GM13976 (cell line): ENCODE measurements at regions not wholly inside any gene's neighbourhood (a gene's known extent, or its start where the extent isn't known, plus 50 kb on each side); places are given as distances from the start of the nearest gene placed in this dataset.
A peak's percentile ranks its signal among the peaks of the same experiment; 100 is the strongest.

Experiments
- DNase-seq: peaks from one replicate; pipeline ENCODE4 v3.0.0; 2012; ENCODE audit warnings: low spot score
- in situ Hi-C: fragments of 300-500 bp; cut with MboI; formaldehyde crosslinking; loops from one replicate; pipeline ENCODE4 v1.12.0; 2022; ENCODE audit warnings: low sequenced_read_pairs, mixed read lengths, inconsistent platforms; ENCODE audit not compliant: unreplicated experiment
- TF ChIP-seq, protein P1 (sequence below): IDR thresholded peaks from 2 replicates; pipeline ENCODE4 v1.5.1; 2012; ENCODE audit warnings: borderline replicate concordance, mild to moderate bottlenecking; ENCODE audit not compliant: insufficient read depth; ENCODE audit errors: extremely low read depth, missing control alignments, control extremely low read depth

DNA sequence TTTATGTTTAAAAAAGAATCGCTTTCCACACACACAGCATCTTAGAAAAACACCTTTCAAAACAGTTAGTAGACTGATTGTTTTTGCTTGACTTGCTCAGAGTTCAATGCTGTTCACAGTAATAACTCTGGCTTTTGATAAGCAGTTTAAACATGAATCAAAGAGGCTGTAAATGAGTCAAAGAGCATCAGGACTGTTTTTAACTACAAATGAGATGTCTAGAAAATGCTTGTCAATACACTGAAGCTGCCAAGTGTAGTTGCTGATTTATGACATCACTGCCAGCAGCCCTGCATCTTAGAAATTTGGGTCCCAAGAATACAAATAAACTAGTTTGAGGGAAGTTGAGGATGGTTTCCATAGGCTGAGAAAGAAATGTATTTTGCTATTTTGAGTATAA is 2057.1 kb upstream of the PCDH20 start:
- DNase-seq: no peak
- TF ChIP-seq, protein P1, sequence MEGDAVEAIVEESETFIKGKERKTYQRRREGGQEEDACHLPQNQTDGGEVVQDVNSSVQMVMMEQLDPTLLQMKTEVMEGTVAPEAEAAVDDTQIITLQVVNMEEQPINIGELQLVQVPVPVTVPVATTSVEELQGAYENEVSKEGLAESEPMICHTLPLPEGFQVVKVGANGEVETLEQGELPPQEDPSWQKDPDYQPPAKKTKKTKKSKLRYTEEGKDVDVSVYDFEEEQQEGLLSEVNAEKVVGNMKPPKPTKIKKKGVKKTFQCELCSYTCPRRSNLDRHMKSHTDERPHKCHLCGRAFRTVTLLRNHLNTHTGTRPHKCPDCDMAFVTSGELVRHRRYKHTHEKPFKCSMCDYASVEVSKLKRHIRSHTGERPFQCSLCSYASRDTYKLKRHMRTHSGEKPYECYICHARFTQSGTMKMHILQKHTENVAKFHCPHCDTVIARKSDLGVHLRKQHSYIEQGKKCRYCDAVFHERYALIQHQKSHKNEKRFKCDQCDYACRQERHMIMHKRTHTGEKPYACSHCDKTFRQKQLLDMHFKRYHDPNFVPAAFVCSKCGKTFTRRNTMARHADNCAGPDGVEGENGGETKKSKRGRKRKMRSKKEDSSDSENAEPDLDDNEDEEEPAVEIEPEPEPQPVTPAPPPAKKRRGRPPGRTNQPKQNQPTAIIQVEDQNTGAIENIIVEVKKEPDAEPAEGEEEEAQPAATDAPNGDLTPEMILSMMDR: no peak
- in situ Hi-C loops: no loop called here

DNA sequence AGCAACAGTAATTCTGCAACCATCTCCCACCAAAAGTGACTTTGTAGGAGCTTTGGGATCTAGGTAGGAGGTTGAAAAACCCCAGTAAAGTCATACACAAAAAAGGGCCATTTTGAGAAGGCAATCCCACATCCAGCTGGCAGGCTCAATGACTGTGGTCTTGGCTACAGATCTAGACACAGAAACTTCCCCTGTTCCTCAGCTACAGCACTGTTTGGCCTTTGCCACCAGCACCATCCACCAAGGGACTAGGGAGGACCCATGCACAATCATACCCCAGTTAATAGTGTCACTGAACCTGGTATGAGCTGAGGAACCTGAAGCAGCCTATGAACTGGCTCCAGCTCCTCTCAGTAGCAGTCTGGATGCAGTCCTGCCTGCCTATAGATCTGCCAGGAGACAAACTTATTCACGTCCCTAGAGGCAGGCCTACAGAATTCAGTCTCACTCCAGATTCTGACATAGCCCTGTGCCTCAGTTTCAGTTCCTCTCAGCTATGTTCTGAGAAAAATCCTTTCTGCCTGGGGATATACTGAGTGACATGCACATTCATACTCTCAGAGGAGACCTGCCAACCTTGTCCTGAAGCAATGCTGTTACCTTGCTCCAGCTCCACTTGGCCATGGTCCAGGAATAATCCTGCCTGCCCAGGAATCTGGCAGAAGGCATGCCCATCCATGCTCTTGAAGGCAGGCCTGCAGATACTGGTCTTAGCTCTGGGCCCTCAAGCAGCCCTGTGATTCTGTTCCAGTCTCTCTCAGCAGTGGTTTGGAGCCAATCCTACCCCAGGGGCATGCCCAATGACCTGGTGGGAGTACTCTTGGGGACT is 2048.3 kb upstream of the PCDH20 start:
- in situ Hi-C loops: no loop called here
- TF ChIP-seq, protein P1: no peak
- peak; percentile 33 for DNase-seq

DNA sequence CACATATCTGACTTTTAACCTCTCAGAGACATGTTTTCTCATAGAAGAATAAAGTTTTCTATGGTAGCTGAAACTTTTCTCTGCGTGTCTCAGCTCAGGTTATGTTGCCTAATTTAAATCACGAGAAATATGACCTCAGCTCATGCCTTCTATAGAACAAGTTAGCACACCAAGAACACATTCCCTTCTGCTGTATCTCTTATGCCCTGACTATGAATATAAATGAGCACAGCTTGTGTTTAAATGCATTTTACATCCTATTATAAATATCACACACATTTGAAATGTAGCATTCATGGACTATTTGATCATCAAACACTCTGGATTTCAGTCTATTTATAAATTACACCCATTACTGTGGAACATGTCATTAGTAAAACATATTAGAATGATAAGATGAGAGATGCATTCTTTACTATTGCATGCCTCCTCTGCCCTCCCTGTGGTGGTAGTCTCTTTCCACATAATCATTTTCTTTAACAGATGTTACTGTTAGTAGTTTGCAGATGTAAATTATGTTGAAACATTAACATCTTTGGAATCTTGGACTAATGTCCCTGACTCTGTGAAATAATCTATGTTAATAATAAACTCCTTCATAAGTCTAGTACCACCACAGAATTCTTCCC is 2044.9 kb upstream of the PCDH20 start:
- no peak for DNase-seq
- TF ChIP-seq, protein P1: no peak
- in situ Hi-C loops: no loop called here

DNA sequence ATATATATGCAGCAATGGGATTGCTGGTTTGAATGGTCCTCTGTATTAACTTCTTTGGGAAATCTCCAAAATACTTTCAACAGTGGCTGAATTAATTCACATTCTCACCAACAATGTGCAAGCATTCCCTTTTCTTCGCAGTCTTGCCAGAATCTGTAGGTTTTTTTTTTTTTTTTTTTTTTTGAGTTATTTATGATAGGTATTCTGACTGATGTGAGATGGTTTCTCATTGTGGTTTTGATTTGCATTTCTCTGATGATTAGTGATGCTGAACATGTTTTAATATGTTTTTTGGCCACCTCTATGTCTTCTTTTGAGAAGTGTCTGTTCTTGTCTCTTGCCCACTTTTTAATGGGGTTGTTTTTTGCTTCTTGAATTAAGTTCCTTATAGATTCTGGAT is 2041.5 kb upstream of the PCDH20 start:
- no peak for DNase-seq
- in situ Hi-C loops: no loop called here
- TF ChIP-seq, protein P1: no peak

DNA sequence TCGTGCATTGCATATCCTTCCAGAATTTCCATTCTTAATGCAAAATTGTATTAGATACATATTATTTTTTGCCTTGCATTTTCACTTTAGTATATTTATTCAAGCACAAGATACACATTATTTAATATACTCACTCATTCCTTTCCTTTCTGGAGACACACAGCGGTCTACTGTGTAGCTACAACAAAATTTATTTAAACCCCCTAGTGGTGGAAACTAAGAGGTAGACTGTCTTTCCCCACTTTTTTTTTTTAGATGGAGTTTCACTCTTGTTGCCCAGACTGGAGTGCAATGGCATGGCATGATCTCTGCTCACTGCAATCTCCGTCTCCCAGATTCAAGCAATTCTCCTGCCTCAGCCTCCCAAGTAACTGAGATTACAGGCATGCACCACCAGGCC is 2040.3 kb upstream of the PCDH20 start:
- DNase-seq: no peak
- in situ Hi-C loops: no loop called here
- TF ChIP-seq, protein P1: no peak

DNA sequence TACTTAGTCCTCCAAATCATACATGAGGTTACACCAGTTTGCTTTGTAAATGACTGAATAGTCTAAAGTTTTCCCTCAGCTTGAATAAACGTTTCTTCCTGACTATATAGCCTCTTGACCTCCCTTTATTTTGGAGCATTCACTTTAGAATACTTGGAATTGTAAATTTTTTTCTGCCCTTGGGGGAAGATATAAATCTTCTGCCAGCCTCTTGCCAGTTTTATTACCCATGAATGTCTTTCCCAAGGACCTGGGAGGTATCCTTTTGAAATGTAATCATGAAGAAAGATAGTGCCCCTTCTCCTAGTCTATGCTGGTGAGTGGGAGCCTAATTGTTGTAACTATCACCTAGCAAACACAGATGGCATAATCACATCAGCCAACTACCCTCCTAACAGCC is 2033.9 kb upstream of the PCDH20 start:
- in situ Hi-C loops: no loop called here
- TF ChIP-seq, protein P1: no peak
- no peak for DNase-seq
